Chondrocyte (in vitro differentiated cells): ENCODE measurements at regions not wholly inside any gene's neighbourhood (a gene's known extent, or its start where the extent isn't known, plus 50 kb on each side); places are given as distances from the start of the nearest gene placed in this dataset.

ENCODE experiments used
- DNase-seq: peaks from one replicate; pipeline ENCODE4 v3.0.0; 2021; ENCODE audit warnings: mixed read lengths, low spot score
- H3K27ac Mint-ChIP-seq: one replicate; pipeline ENCODE4 v1.8.0; 2021; ENCODE audit warnings: mild to moderate bottlenecking, moderate library complexity, mixed read lengths; ENCODE audit not compliant: unreplicated experiment
- H3K27me3 Mint-ChIP-seq: 2 replicates; pipeline ENCODE4 v1.8.0; 2021; ENCODE audit warnings: low read depth, mixed read lengths
- H3K36me3 Mint-ChIP-seq: 2 replicates; pipeline ENCODE4 v1.8.0; 2021; ENCODE audit warnings: low read depth, mixed read lengths
- H3K4me1 Mint-ChIP-seq: 2 replicates; pipeline ENCODE4 v1.8.0; 2021; ENCODE audit warnings: low read depth, mild to moderate bottlenecking, mixed read lengths
- H3K4me3 Mint-ChIP-seq: one replicate; pipeline ENCODE4 v1.8.0; 2021; ENCODE audit warnings: mild to moderate bottlenecking, moderate library complexity, mixed read lengths; ENCODE audit not compliant: unreplicated experiment
- H3K9me3 Mint-ChIP-seq: 2 replicates; pipeline ENCODE4 v1.8.0; 2021; ENCODE audit warnings: low read depth, mixed read lengths
- CTCF ChIP-seq: fragments of 200-600 bp; sonication (generic); IDR thresholded peaks from 2 replicates; pipeline ENCODE4 v1.5.0; 2021; ENCODE audit warnings: antibody characterized with exemption, mild to moderate bottlenecking, moderate library complexity

GRCh38 chr11:126140926-126141280, 70.5 kb downstream of the RPUSD4 start:
- no peaks in the 10 kb centered on the region for H3K9me3 Mint-ChIP-seq
- no peak for TF ChIP-seq CTCF
- peaks cover 46% of the 10 kb centered on the region for H3K4me1 Mint-ChIP-seq
- H3K27ac Mint-ChIP-seq, result peak overlapping the region; percentile 68
- peak; percentile 50 for DNase-seq
- no peaks in the 10 kb centered on the region for H3K27me3 Mint-ChIP-seq
- no peaks in the 10 kb centered on the region for H3K36me3 Mint-ChIP-seq
- H3K4me3 Mint-ChIP-seq, result no peak overlapping the region

GRCh38 chr11:126140201-126140925, 71.1 kb downstream of the RPUSD4 start:
- peak; percentile 68 for DNase-seq
- peaks cover 50% of the 10 kb centered on the region for H3K4me1 Mint-ChIP-seq

GRCh38 chr11:126139111-126140091, 72.0 kb downstream of the RPUSD4 start:
- Mint-ChIP-seq H3K27ac (peak overlapping the region; percentile 68), H3K9me3 (no peaks in the 10 kb centered on the region), H3K4me3 (peak overlapping the region; percentile 13), H3K4me1 (peaks cover 59% of the 10 kb centered on the region), H3K36me3 (no peaks in the 10 kb centered on the region), H3K27me3 (no peaks in the 10 kb centered on the region)
- DNase-seq, result peak; percentile 70
- TF ChIP-seq CTCF, result no peak

More at GRCh38 chr11:126140201-126140925, 71.1 kb downstream of the RPUSD4 start:
- Mint-ChIP-seq H3K27ac (peak overlapping the region; percentile 68), H3K36me3 (no peaks in the 10 kb centered on the region), H3K4me3 (no peak overlapping the region), H3K27me3 (no peaks in the 10 kb centered on the region), H3K9me3 (no peaks in the 10 kb centered on the region)
- no peak for TF ChIP-seq CTCF

- no peaks in the 10 kb centered on the region for H3K9me3 Mint-ChIP-seq
- H3K4me3 Mint-ChIP-seq, result no peak overlapping the region
- no peaks in the 10 kb centered on the region for H3K27me3 Mint-ChIP-seq
- H3K36me3 Mint-ChIP-seq, result no peaks in the 10 kb centered on the region
- H3K4me1 Mint-ChIP-seq, result peaks cover 66% of the 10 kb centered on the region
- H3K27ac Mint-ChIP-seq, result no peak overlapping the region
- peak; percentile 65 for DNase-seq
- no peak for TF ChIP-seq CTCF
These were observed 72.8 kb downstream of the RPUSD4 start for GRCh38 chr11:126138636-126139035.

- Mint-ChIP-seq H3K36me3 (no peaks in the 10 kb centered on the region), H3K4me3 (no peak overlapping the region), H3K9me3 (no peaks in the 10 kb centered on the region), H3K4me1 (peaks cover 81% of the 10 kb centered on the region), H3K27me3 (no peaks in the 10 kb centered on the region), H3K27ac (no peak overlapping the region)
- no peak for TF ChIP-seq CTCF
- no peak for DNase-seq
These were observed 74.3 kb downstream of the RPUSD4 start for GRCh38 chr11:126137136-126137535.
